HL-60 (cell line): ENCODE measurements at regions not wholly inside any gene's neighbourhood (a gene's known extent, or its start where the extent isn't known, plus 50 kb on each side); places are given as distances from the start of the nearest gene placed in this dataset.

Source experiments
- GABPA ChIP-seq: IDR thresholded peaks from 2 replicates; pipeline ENCODE4 v1.6.1; 2012; ENCODE audit warnings: low read depth
- POLR2AphosphoS5 ChIP-seq: IDR thresholded peaks from 2 replicates; pipeline ENCODE4 v1.6.1; 2012; ENCODE audit warnings: low read depth
- SPI1 ChIP-seq: IDR thresholded peaks from 2 replicates; pipeline ENCODE4 v1.6.1; 2012; ENCODE audit warnings: low read depth, mild to moderate bottlenecking, borderline replicate concordance
- TF ChIP-seq, protein P1 (sequence below): IDR thresholded peaks from one replicate; pipeline ENCODE4 v1.5.1; 2011; ENCODE audit warnings: low read length, control low read depth, inconsistent platforms; ENCODE audit not compliant: insufficient read depth
- TF ChIP-seq, protein P2 (sequence below): IDR thresholded peaks from 2 replicates; pipeline ENCODE4 v1.6.1; 2012; ENCODE audit warnings: low read depth; ENCODE audit not compliant: insufficient replicate concordance

DNA sequence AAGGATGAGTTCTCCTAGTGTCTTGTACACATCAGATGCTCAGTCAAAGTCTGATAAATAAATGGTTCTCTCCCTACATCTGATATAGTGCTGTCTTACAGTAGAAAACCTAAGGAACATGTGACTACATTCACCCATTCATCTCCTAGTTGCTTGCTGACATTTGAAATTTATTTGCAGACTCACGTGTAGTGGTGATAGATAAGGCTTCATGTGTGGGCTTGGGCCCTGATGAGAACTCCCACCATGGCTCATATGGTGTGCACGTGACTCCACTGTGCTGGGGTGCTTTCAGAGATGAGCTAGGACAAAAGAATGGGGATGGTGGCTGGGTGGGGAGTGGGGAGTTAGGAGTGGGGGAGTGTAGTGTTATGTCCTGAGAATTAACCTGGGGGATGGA is 287.3 kb downstream of the RPS24 start:
- TF ChIP-seq POLR2AphosphoS5 (no peak), GABPA (no peak), SPI1 (no peak)
- TF ChIP-seq, protein P1, sequence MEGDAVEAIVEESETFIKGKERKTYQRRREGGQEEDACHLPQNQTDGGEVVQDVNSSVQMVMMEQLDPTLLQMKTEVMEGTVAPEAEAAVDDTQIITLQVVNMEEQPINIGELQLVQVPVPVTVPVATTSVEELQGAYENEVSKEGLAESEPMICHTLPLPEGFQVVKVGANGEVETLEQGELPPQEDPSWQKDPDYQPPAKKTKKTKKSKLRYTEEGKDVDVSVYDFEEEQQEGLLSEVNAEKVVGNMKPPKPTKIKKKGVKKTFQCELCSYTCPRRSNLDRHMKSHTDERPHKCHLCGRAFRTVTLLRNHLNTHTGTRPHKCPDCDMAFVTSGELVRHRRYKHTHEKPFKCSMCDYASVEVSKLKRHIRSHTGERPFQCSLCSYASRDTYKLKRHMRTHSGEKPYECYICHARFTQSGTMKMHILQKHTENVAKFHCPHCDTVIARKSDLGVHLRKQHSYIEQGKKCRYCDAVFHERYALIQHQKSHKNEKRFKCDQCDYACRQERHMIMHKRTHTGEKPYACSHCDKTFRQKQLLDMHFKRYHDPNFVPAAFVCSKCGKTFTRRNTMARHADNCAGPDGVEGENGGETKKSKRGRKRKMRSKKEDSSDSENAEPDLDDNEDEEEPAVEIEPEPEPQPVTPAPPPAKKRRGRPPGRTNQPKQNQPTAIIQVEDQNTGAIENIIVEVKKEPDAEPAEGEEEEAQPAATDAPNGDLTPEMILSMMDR = no peak
- TF ChIP-seq, protein P2, sequence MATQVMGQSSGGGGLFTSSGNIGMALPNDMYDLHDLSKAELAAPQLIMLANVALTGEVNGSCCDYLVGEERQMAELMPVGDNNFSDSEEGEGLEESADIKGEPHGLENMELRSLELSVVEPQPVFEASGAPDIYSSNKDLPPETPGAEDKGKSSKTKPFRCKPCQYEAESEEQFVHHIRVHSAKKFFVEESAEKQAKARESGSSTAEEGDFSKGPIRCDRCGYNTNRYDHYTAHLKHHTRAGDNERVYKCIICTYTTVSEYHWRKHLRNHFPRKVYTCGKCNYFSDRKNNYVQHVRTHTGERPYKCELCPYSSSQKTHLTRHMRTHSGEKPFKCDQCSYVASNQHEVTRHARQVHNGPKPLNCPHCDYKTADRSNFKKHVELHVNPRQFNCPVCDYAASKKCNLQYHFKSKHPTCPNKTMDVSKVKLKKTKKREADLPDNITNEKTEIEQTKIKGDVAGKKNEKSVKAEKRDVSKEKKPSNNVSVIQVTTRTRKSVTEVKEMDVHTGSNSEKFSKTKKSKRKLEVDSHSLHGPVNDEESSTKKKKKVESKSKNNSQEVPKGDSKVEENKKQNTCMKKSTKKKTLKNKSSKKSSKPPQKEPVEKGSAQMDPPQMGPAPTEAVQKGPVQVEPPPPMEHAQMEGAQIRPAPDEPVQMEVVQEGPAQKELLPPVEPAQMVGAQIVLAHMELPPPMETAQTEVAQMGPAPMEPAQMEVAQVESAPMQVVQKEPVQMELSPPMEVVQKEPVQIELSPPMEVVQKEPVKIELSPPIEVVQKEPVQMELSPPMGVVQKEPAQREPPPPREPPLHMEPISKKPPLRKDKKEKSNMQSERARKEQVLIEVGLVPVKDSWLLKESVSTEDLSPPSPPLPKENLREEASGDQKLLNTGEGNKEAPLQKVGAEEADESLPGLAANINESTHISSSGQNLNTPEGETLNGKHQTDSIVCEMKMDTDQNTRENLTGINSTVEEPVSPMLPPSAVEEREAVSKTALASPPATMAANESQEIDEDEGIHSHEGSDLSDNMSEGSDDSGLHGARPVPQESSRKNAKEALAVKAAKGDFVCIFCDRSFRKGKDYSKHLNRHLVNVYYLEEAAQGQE = no peak
